ENCODE measurements at regions not wholly inside any gene's neighbourhood (a gene's known extent, or its start where the extent isn't known, plus 50 kb on each side); places are given as distances from the start of the nearest gene placed in this dataset.
A peak's percentile ranks its signal among the peaks of the same experiment; 100 is the strongest.

- Histone ChIP-seq H3K27ac (ENCODE audit: low read depth, low read length) (no peak overlapping the region), H3K36me3 (ENCODE audit: control insufficient read depth, insufficient read depth, low read length) (no peaks in the 10 kb centered on the region), H3K9me3 (ENCODE audit: control insufficient read depth, insufficient read depth, low read length) (peaks cover 10% of the 10 kb centered on the region), H3K4me3 (ENCODE audit: low read depth, low read length) (no peak overlapping the region), H3K4me1 (ENCODE audit: control insufficient read depth, insufficient read depth, low read length) (no peaks in the 10 kb centered on the region), H3K27me3 (ENCODE audit: control insufficient read depth, insufficient read depth, low read length) (no peaks in the 10 kb centered on the region)
- no peak for DNase-seq (ENCODE audit: low read depth in 4 of 6, low spot score in 6 of 6)
- WGBS (ENCODE audit: insufficient coverage), result 78% methylated on average over 2 of the region's 2 CpGs
Observed at GRCh38 chr6:74964871-74965441, 240.9 kb downstream of the COL12A1 start.

- Histone ChIP-seq H3K27ac (ENCODE audit: low read depth, low read length) (no peak overlapping the region), H3K27me3 (ENCODE audit: control insufficient read depth, insufficient read depth, low read length) (no peaks in the 10 kb centered on the region), H3K4me3 (ENCODE audit: low read depth, low read length) (no peak overlapping the region), H3K36me3 (ENCODE audit: control insufficient read depth, insufficient read depth, low read length) (no peaks in the 10 kb centered on the region), H3K4me1 (ENCODE audit: control insufficient read depth, insufficient read depth, low read length) (no peaks in the 10 kb centered on the region), H3K9me3 (ENCODE audit: control insufficient read depth, insufficient read depth, low read length) (peaks cover 4% of the 10 kb centered on the region)
- WGBS (ENCODE audit: insufficient coverage), result 90% methylated on average over 5 of the region's 8 CpGs
- no peak for DNase-seq (ENCODE audit: low read depth in 4 of 6, low spot score in 6 of 6)
Observed at GRCh38 chr6:74956559-74957428, 249.1 kb downstream of the COL12A1 start.

GRCh38 chr6:74953708-74954107, 252.1 kb downstream of the COL12A1 start:
- H3K27me3 ChIP-seq (ENCODE audit: control insufficient read depth, insufficient read depth, low read length), result no peaks in the 10 kb centered on the region
- H3K27ac ChIP-seq (ENCODE audit: low read depth, low read length), result no peak overlapping the region
- peaks cover 5% of the 10 kb centered on the region for H3K9me3 ChIP-seq (ENCODE audit: control insufficient read depth, insufficient read depth, low read length)
- no peaks in the 10 kb centered on the region for H3K36me3 ChIP-seq (ENCODE audit: control insufficient read depth, insufficient read depth, low read length)
- H3K4me3 ChIP-seq (ENCODE audit: low read depth, low read length), result no peak overlapping the region
- WGBS (ENCODE audit: insufficient coverage), result 56% methylated on average over 1 of the region's 3 CpGs
- H3K4me1 ChIP-seq (ENCODE audit: control insufficient read depth, insufficient read depth, low read length), result no peaks in the 10 kb centered on the region
- no peak for DNase-seq (ENCODE audit: low read depth in 4 of 6, low spot score in 6 of 6)

- no peak overlapping the region for H3K4me3 ChIP-seq (ENCODE audit: low read depth, low read length)
- no peaks in the 10 kb centered on the region for H3K4me1 ChIP-seq (ENCODE audit: control insufficient read depth, insufficient read depth, low read length)
- no peak for DNase-seq (ENCODE audit: low read depth in 4 of 6, low spot score in 6 of 6)
- peaks cover 2% of the 10 kb centered on the region for H3K9me3 ChIP-seq (ENCODE audit: control insufficient read depth, insufficient read depth, low read length)
- no peaks in the 10 kb centered on the region for H3K36me3 ChIP-seq (ENCODE audit: control insufficient read depth, insufficient read depth, low read length)
- no peak overlapping the region for H3K27ac ChIP-seq (ENCODE audit: low read depth, low read length)
- H3K27me3 ChIP-seq (ENCODE audit: control insufficient read depth, insufficient read depth, low read length), result no peaks in the 10 kb centered on the region
- WGBS (ENCODE audit: insufficient coverage), result 96% methylated on average over 2 of the region's 2 CpGs
Observed at GRCh38 chr6:74946961-74947360, 258.9 kb downstream of the COL12A1 start.

GRCh38 chr6:74942130-74942529, 263.7 kb downstream of the COL12A1 start:
- H3K9me3 ChIP-seq (ENCODE audit: control insufficient read depth, insufficient read depth, low read length), result no peaks in the 10 kb centered on the region
- WGBS (ENCODE audit: insufficient coverage), result no CpG with 5 or more reads among the region's 3 CpGs
- no peak overlapping the region for H3K27ac ChIP-seq (ENCODE audit: low read depth, low read length)
- no peaks in the 10 kb centered on the region for H3K27me3 ChIP-seq (ENCODE audit: control insufficient read depth, insufficient read depth, low read length)
- H3K4me3 ChIP-seq (ENCODE audit: low read depth, low read length), result no peak overlapping the region
- H3K4me1 ChIP-seq (ENCODE audit: control insufficient read depth, insufficient read depth, low read length), result no peaks in the 10 kb centered on the region
- no peaks in the 10 kb centered on the region for H3K36me3 ChIP-seq (ENCODE audit: control insufficient read depth, insufficient read depth, low read length)
- DNase-seq (ENCODE audit: low read depth in 4 of 6, low spot score in 6 of 6), result no peak

GRCh38 chr6:74941424-74941823, 264.4 kb downstream of the COL12A1 start:
- WGBS (ENCODE audit: insufficient coverage), result no CpG with 5 or more reads among the region's 1 CpG
- H3K27ac ChIP-seq (ENCODE audit: low read depth, low read length), result no peak overlapping the region
- no peaks in the 10 kb centered on the region for H3K36me3 ChIP-seq (ENCODE audit: control insufficient read depth, insufficient read depth, low read length)
- no peaks in the 10 kb centered on the region for H3K27me3 ChIP-seq (ENCODE audit: control insufficient read depth, insufficient read depth, low read length)
- H3K9me3 ChIP-seq (ENCODE audit: control insufficient read depth, insufficient read depth, low read length), result no peaks in the 10 kb centered on the region
- no peak for DNase-seq (ENCODE audit: low read depth in 4 of 6, low spot score in 6 of 6)
- H3K4me1 ChIP-seq (ENCODE audit: control insufficient read depth, insufficient read depth, low read length), result no peaks in the 10 kb centered on the region
- H3K4me3 ChIP-seq (ENCODE audit: low read depth, low read length), result no peak overlapping the region

GRCh38 chr6:74939721-74940620, 265.9 kb downstream of the COL12A1 start:
- H3K4me1 ChIP-seq (ENCODE audit: control insufficient read depth, insufficient read depth, low read length), result no peaks in the 10 kb centered on the region
- no peak overlapping the region for H3K27ac ChIP-seq (ENCODE audit: low read depth, low read length)
- H3K4me3 ChIP-seq (ENCODE audit: low read depth, low read length), result no peak overlapping the region
- H3K36me3 ChIP-seq (ENCODE audit: control insufficient read depth, insufficient read depth, low read length), result no peaks in the 10 kb centered on the region
- no peaks in the 10 kb centered on the region for H3K27me3 ChIP-seq (ENCODE audit: control insufficient read depth, insufficient read depth, low read length)
- whole genome bisulfite sequencing (ENCODE audit: insufficient coverage), result 100% methylated on average over 1 of the region's 4 CpGs
- no peaks in the 10 kb centered on the region for H3K9me3 ChIP-seq (ENCODE audit: control insufficient read depth, insufficient read depth, low read length)
- DNase-seq (ENCODE audit: low read depth in 4 of 6, low spot score in 6 of 6), result no peak

- 63% methylated on average over 1 of the region's 2 CpGs for WGBS (ENCODE audit: insufficient coverage)
- Histone ChIP-seq H3K27ac (ENCODE audit: low read depth, low read length) (no peak overlapping the region), H3K36me3 (ENCODE audit: control insufficient read depth, insufficient read depth, low read length) (no peaks in the 10 kb centered on the region), H3K9me3 (ENCODE audit: control insufficient read depth, insufficient read depth, low read length) (no peaks in the 10 kb centered on the region), H3K4me3 (ENCODE audit: low read depth, low read length) (no peak overlapping the region), H3K4me1 (ENCODE audit: control insufficient read depth, insufficient read depth, low read length) (no peaks in the 10 kb centered on the region), H3K27me3 (ENCODE audit: control insufficient read depth, insufficient read depth, low read length) (no peaks in the 10 kb centered on the region)
- DNase-seq (ENCODE audit: low read depth in 4 of 6, low spot score in 6 of 6), result peak in 1 of 6 donors; percentile 7
Observed at GRCh38 chr6:74939151-74939708, 266.6 kb downstream of the COL12A1 start.

GRCh38 chr6:74937936-74938335, 267.9 kb downstream of the COL12A1 start:
- H3K4me1 ChIP-seq (ENCODE audit: control insufficient read depth, insufficient read depth, low read length), result no peaks in the 10 kb centered on the region
- H3K9me3 ChIP-seq (ENCODE audit: control insufficient read depth, insufficient read depth, low read length), result no peaks in the 10 kb centered on the region
- DNase-seq (ENCODE audit: low read depth in 4 of 6, low spot score in 6 of 6), result peak in 1 of 6 donors; percentile 3
- H3K36me3 ChIP-seq (ENCODE audit: control insufficient read depth, insufficient read depth, low read length), result no peaks in the 10 kb centered on the region
- H3K27ac ChIP-seq (ENCODE audit: low read depth, low read length), result no peak overlapping the region
- H3K4me3 ChIP-seq (ENCODE audit: low read depth, low read length), result no peak overlapping the region
- H3K27me3 ChIP-seq (ENCODE audit: control insufficient read depth, insufficient read depth, low read length), result no peaks in the 10 kb centered on the region
